CD4-positive, alpha-beta memory T cell (primary cell): ENCODE measurements at regions not wholly inside any gene's neighbourhood (a gene's known extent, or its start where the extent isn't known, plus 50 kb on each side); places are given as distances from the start of the nearest gene placed in this dataset.

Experiments used
- CTCF ChIA-PET: fragments of 350-600 bp; sonication (Branson Sonifier 250); formaldehyde crosslinking; loops from one replicate; lab custom pipeline; 2021; ENCODE audit warnings: inconsistent platforms; ENCODE audit not compliant: partially characterized antibody; lab: Charles Lee
- POLR2A ChIA-PET: fragments of 350-600 bp; sonication (Branson Sonifier 250); formaldehyde crosslinking; loops from one replicate; lab custom pipeline; 2021; ENCODE audit not compliant: partially characterized antibody; lab: Charles Lee
- DNase-seq, 5 donors: peaks; one replicate each; pipeline versions ENCODE4 v3.0.0 to v3.0.0-alpha.2; 2020 to 2022; ENCODE audit warnings: mixed read lengths in 1 of 5
- H3K27ac ChIP-seq: one replicate; pipeline ENCODE4 v1.7.0; 2013; ENCODE audit warnings: low read depth, low read length
- H3K27me3 ChIP-seq: 2 replicates; pipeline ENCODE4 v1.7.0; 2013; ENCODE audit warnings: mild to moderate bottlenecking, low read length, moderate library complexity; ENCODE audit not compliant: insufficient read depth
- H3K36me3 ChIP-seq: 2 replicates; pipeline ENCODE4 v1.7.0; 2013; ENCODE audit warnings: mild to moderate bottlenecking, low read length, moderate library complexity; ENCODE audit not compliant: insufficient read depth
- H3K4me1 ChIP-seq: 2 replicates; pipeline ENCODE4 v1.7.0; 2013; ENCODE audit warnings: mild to moderate bottlenecking, low read length, moderate library complexity; ENCODE audit not compliant: insufficient read depth
- H3K4me3 ChIP-seq, 2 donors: one replicate each; pipeline ENCODE4 v1.7.0; 2013; ENCODE audit warnings: low read length in 2 of 2, mild to moderate bottlenecking in 1 of 2
- H3K9me3 ChIP-seq, 2 donors: one replicate each; pipeline ENCODE4 v1.7.0; 2013; ENCODE audit warnings: low read length in 2 of 2, control low read depth in 1 of 2; ENCODE audit not compliant: control insufficient read depth in 1 of 2
- H3K27ac Mint-ChIP-seq, 7 donors: one replicate each; pipeline ENCODE4 v1.8.0; 2020 to 2021; ENCODE audit warnings: mixed read lengths in 7 of 7, mild to moderate bottlenecking in 6 of 7, inconsistent platforms in 3 of 7, moderate library complexity in 3 of 7
- H3K27me3 Mint-ChIP-seq, 2 donors: one replicate each; pipeline ENCODE4 v1.8.0; 2020 to 2021; ENCODE audit warnings: mixed read lengths in 2 of 2
- H3K36me3 Mint-ChIP-seq, 2 donors: one replicate each; pipeline ENCODE4 v1.8.0; 2020 to 2021; ENCODE audit warnings: mixed read lengths in 2 of 2, inconsistent platforms in 1 of 2, mild to moderate bottlenecking in 1 of 2
- H3K4me1 Mint-ChIP-seq, 4 donors: one replicate each; pipeline ENCODE4 v1.8.0; 2020 to 2021; ENCODE audit warnings: mixed read lengths in 4 of 4, mild to moderate bottlenecking in 1 of 4
- H3K4me3 Mint-ChIP-seq, 8 donors: one replicate each; pipeline ENCODE4 v1.8.0; 2020 to 2021; ENCODE audit warnings: mixed read lengths in 8 of 8, mild to moderate bottlenecking in 7 of 8, moderate library complexity in 6 of 8, inconsistent platforms in 3 of 8
- H3K9me3 Mint-ChIP-seq, 8 donors: one replicate each; pipeline ENCODE4 v1.8.0; 2020 to 2021; ENCODE audit warnings: mixed read lengths in 8 of 8, mild to moderate bottlenecking in 5 of 8, inconsistent platforms in 3 of 8, moderate library complexity in 1 of 8
- intact Hi-C: fragments of 100-400 bp; cut with micrococcal nuclease; formaldehyde crosslinking; loops from one replicate; pipeline ENCODE4 v1.15.1; 2023

DNA sequence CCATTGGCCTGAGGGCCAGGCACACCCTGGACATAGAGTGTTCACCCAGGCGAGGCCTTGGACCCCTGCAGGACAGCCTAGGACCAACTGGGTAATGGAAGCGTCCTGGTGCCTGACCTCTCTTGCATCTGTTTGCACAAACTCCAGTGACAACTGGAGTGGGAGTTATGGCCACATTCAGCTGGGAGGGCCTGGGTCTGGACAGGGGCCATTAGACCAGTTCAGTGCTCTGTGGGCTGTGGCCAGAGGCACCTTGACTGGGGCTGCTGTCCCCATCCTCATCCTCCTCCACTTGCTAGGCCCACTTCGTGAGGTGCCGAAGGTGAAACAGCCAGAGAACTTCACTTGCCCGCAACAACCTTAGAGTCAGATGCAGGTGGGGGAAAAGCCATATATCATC, 372.7 kb upstream of the IRX1 start:
- no peaks in the 10 kb centered on the region for H3K27me3 ChIP-seq
- no peaks in the 10 kb centered on the region for H3K36me3 ChIP-seq
- Mint-ChIP-seq H3K4me1 (no peaks in the 10 kb centered on the region), H3K9me3 (peaks cover 0 to 8% (median 2%) of the 10 kb centered on the region in 8 donors), H3K27me3 (no peaks in the 10 kb centered on the region), H3K4me3 (no peak overlapping the region), H3K27ac (no peak overlapping the region), H3K36me3 (no peaks in the 10 kb centered on the region)
- CTCF ChIA-PET: no interaction called here
- no peaks in the 10 kb centered on the region for H3K9me3 ChIP-seq
- POLR2A ChIA-PET: no interaction called here
- H3K4me3 ChIP-seq: no peak overlapping the region
- H3K4me1 ChIP-seq: no peaks in the 10 kb centered on the region
- no peak for DNase-seq
- intact Hi-C loops: no loop called here
- H3K27ac ChIP-seq: no peak overlapping the region

DNA sequence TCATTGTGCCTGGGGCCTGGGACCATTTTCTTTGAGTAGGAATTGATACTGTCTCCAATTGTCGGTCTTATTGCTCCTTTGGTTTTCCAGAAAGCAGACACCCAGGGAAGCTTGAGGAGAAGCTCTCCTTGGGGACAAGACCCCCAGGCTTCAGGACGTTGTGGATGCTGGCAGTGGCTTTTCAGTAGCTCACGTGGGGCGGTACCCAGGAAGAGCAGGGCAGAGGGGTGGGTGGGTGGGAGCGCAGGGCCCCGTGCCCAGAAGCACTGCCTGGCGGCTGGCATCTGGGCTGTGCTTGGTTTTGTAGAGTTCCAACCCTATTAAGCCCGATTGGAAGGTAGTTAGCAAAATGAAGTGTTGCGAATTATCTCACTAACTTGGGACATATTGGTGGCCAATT, 374.2 kb upstream of the IRX1 start:
- no peak overlapping the region for H3K4me3 Mint-ChIP-seq

DNA sequence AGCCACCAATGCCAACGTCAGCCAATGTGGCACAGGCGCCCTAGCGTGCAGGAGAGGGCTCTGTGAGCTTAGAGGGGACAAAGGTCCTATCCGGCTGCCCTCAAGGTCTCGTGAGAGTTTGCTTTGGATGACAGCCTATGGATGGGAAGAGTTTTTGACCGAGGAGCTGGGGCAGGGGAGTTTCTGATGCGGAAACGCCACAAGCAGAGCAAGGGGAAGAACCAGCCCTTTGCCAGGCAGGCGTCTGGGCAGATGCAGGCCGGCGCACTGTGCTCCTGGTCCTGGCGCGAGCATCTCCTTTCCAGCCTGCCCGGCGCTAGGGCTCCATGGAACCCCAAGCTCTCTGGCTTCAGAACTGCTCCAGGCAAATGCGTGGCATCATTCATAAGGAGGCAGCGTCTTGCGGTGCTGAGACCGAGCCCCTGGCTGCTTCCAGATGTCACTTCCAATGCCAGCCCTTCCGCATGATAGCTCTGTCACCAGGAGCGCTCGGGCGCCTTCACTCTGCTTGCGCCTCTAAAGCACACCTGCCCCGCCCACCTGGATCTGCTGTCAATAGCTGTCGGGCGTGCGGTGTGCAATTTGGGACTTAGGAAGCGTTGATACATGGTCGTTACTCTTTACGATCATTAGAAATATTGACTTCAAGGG, 374.9 kb upstream of the IRX1 start:
- H3K4me3 ChIP-seq: no peak overlapping the region
- Mint-ChIP-seq H3K4me3 (no peak overlapping the region), H3K36me3 (no peaks in the 10 kb centered on the region), H3K27me3 (no peaks in the 10 kb centered on the region), H3K4me1 (no peaks in the 10 kb centered on the region), H3K27ac (no peak overlapping the region), H3K9me3 (peaks cover 0 to 11% (median 2%) of the 10 kb centered on the region in 8 donors)
- ChIA-PET CTCF (no interaction called here), POLR2A (no interaction called here)
- no peaks in the 10 kb centered on the region for H3K9me3 ChIP-seq
- H3K36me3 ChIP-seq: no peaks in the 10 kb centered on the region
- no peak for DNase-seq
- H3K27ac ChIP-seq: no peak overlapping the region
- no peaks in the 10 kb centered on the region for H3K4me1 ChIP-seq
- intact Hi-C loops: no loop called here
- H3K27me3 ChIP-seq: no peaks in the 10 kb centered on the region

More for the DNA sequence above, 374.2 kb upstream of the IRX1 start:
- H3K4me1 Mint-ChIP-seq: no peaks in the 10 kb centered on the region
- no peaks in the 10 kb centered on the region for H3K27me3 ChIP-seq
- DNase-seq: no peak
- H3K4me3 ChIP-seq: no peak overlapping the region
- H3K9me3 ChIP-seq: no peaks in the 10 kb centered on the region
- no peaks in the 10 kb centered on the region for H3K36me3 Mint-ChIP-seq
- intact Hi-C loops: no loop called here
- H3K27ac Mint-ChIP-seq: peak overlapping the region in 1 of 7 donors; percentile 68
- no peaks in the 10 kb centered on the region for H3K4me1 ChIP-seq
- ChIA-PET POLR2A (no interaction called here), CTCF (no interaction called here)
- H3K36me3 ChIP-seq: no peaks in the 10 kb centered on the region
- no peak overlapping the region for H3K27ac ChIP-seq
- H3K27me3 Mint-ChIP-seq: no peaks in the 10 kb centered on the region
- H3K9me3 Mint-ChIP-seq: peaks cover 0 to 11% (median 1%) of the 10 kb centered on the region in 8 donors

DNA sequence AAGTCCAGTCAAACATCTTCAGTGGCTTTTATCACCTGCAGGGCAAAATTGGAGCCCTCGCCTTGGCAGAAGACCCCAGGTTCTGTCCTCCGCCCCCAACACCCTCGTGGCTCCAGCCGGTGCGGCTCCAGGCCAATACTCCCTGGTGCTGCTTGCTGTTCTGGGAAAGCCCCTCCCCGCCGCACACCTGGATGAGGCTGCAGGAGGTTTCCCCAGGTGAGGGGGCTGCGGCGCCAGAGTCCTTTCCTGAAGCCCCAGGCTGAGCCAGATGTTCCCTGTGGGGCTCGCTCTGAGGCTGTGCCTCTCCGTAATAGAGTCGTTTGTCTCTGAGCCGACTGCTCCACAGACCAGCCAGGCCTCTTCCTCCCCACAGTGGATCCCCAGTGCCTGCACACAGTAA, 375.4 kb upstream of the IRX1 start:
- Mint-ChIP-seq H3K27ac (no peak overlapping the region), H3K36me3 (no peaks in the 10 kb centered on the region), H3K27me3 (no peaks in the 10 kb centered on the region), H3K4me3 (no peak overlapping the region), H3K4me1 (no peaks in the 10 kb centered on the region), H3K9me3 (peaks cover 0 to 11% (median 1%) of the 10 kb centered on the region in 8 donors)
- CTCF ChIA-PET: no interaction called here
- intact Hi-C loops: no loop called here
- Histone ChIP-seq H3K4me1 (no peaks in the 10 kb centered on the region), H3K27ac (no peak overlapping the region), H3K4me3 (no peak overlapping the region), H3K27me3 (no peaks in the 10 kb centered on the region), H3K9me3 (no peaks in the 10 kb centered on the region), H3K36me3 (no peaks in the 10 kb centered on the region)
- POLR2A ChIA-PET: no interaction called here
- no peak for DNase-seq

DNA sequence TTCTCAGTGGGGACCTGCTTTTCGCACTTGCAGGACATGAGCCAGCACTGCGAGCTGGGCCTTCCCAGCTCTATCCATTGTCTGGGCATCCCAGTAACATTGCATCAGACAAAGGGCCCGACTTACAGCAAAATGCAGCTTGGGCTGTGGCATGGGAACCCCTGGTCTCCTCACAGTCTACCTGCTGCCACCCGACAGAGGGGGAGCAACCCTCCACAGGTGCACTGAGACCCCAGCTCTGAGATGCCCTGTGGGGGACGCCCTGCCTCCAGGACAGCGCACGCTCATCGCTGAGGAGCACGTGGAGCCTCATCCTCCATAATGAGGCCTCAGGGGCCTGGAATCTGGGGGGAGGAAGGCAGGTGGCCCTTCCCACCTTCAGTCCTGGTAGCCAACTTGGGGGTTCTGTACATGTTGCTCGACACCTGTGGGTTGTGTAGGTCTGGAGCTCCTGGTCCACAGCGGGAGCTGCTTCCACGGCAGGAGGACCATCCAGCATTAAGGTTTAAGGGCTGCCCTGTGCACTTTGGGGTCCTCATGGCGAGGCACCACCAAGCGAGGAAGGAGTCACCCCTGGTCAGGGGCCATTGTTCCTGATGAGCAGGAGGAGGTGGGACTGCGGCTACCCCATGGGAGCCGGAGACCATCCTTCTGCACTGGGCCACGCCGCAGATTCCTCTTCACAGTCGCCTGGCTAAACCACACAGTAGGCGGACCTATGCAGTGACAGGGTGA, 376.5 kb upstream of the IRX1 start:
- Mint-ChIP-seq H3K36me3 (no peaks in the 10 kb centered on the region), H3K4me3 (no peak overlapping the region), H3K9me3 (peaks cover 0 to 11% (median under 1%) of the 10 kb centered on the region in 8 donors), H3K27ac (peak overlapping the region in 1 of 7 donors; percentile 61), H3K27me3 (no peaks in the 10 kb centered on the region), H3K4me1 (no peaks in the 10 kb centered on the region)
- DNase-seq: no peak
- Histone ChIP-seq H3K36me3 (no peaks in the 10 kb centered on the region), H3K4me3 (no peak overlapping the region), H3K9me3 (no peaks in the 10 kb centered on the region), H3K4me1 (no peaks in the 10 kb centered on the region), H3K27me3 (no peaks in the 10 kb centered on the region), H3K27ac (no peak overlapping the region)
- POLR2A ChIA-PET: no interaction called here
- intact Hi-C loops: no loop called here
- CTCF ChIA-PET: no interaction called here

DNA sequence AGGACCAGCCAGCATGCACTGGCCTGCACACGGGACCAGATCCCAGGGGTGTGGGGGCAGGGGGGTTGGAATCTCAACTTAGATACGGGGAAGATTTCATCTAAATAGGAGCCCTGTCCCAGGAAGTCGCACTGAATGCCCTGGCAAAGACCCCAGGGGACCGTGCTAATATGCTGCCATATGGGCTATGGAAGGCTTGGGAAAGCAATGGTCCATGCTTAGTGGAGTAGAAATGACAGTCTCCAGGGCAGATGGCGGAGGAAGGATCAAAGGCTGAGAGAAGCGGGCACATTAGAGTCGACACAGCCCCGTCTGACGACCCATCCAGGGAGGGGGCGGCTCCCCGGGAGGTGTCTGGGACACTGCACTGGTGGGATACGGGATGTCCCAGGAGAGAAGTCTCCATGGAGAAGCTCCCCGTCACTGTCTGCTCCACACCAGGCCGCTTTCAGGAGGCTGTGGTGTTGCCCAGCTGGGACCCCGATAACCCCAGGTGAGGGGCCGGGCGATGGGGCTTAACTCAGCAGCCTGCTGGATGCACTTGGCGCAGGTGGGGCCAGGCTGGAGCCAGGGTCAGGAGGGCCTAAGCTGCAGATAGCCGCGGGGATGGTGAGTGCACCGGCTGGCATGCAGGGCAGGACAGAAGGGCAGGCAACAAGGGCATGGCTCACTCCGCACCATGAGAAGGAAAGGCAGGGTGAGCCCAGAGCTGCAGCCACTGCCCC, 377.7 kb upstream of the IRX1 start:
- intact Hi-C loops: no loop called here
- H3K27me3 ChIP-seq: no peaks in the 10 kb centered on the region
- ChIA-PET CTCF (no interaction called here), POLR2A (no interaction called here)
- no peaks in the 10 kb centered on the region for H3K4me1 Mint-ChIP-seq
- no peak overlapping the region for H3K27ac Mint-ChIP-seq
- H3K27me3 Mint-ChIP-seq: no peaks in the 10 kb centered on the region
- no peak overlapping the region for H3K4me3 ChIP-seq
- peaks cover 0 to 13% (median 1%) of the 10 kb centered on the region in 8 donors for H3K9me3 Mint-ChIP-seq
- H3K4me1 ChIP-seq: no peaks in the 10 kb centered on the region
- no peak overlapping the region for H3K27ac ChIP-seq
- H3K4me3 Mint-ChIP-seq: no peak overlapping the region
- H3K36me3 ChIP-seq: no peaks in the 10 kb centered on the region
- H3K9me3 ChIP-seq: no peaks in the 10 kb centered on the region
- no peak for DNase-seq
- no peaks in the 10 kb centered on the region for H3K36me3 Mint-ChIP-seq

DNA sequence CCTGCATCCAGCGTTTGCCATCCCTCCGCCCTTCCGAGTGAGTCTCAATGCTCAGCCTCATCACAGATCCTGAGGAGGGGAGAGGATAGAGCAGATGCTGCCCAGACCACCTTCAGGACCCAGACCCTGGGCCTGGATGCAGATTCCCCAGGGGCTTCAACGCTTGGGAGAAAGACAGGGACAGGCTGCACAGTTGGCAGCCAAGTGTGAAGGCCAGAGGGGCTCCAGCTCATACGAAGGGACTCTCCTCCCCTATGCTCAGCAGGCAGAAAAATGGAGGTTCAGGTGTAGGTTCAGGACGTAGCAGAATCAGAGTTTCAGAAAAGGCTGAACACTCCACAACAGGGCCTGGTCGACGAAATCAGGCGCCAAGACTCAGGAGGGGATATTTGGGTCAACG, 378.5 kb upstream of the IRX1 start:
- Histone ChIP-seq H3K27me3 (no peaks in the 10 kb centered on the region), H3K36me3 (no peaks in the 10 kb centered on the region), H3K27ac (no peak overlapping the region), H3K4me3 (no peak overlapping the region), H3K4me1 (no peaks in the 10 kb centered on the region), H3K9me3 (no peaks in the 10 kb centered on the region)
- no peak overlapping the region for H3K27ac Mint-ChIP-seq
- no peaks in the 10 kb centered on the region for H3K4me1 Mint-ChIP-seq
- no peaks in the 10 kb centered on the region for H3K36me3 Mint-ChIP-seq
- peaks cover 0 to 13% (median 1%) of the 10 kb centered on the region in 8 donors for H3K9me3 Mint-ChIP-seq
- DNase-seq: no peak
- intact Hi-C loops: no loop called here
- no peaks in the 10 kb centered on the region for H3K27me3 Mint-ChIP-seq
- no peak overlapping the region for H3K4me3 Mint-ChIP-seq
- ChIA-PET CTCF (no interaction called here), POLR2A (no interaction called here)
